Fibroblast of lung (primary cell): ENCODE measurements at regions not wholly inside any gene's neighbourhood (a gene's known extent, or its start where the extent isn't known, plus 50 kb on each side); places are given as distances from the start of the nearest gene placed in this dataset.

Source experiments
- EZH2 ChIP-seq: IDR thresholded peaks from 2 replicates; pipeline ENCODE4 v1.5.1; 2012; ENCODE audit warnings: low read length, control low read depth, mild to moderate bottlenecking; ENCODE audit errors: missing control alignments
- TF ChIP-seq, protein P1 (sequence below), 2 donors: IDR thresholded peaks in 1 of 2; conservative IDR thresholded peaks in 1 of 2; 1 replicate in 1 of 2; 2 replicates in 1 of 2; pipeline ENCODE4 v1.5.1; 2011 to 2012; ENCODE audit warnings: low read length in 2 of 2, control low read depth in 1 of 2, inconsistent platforms in 1 of 2, low read depth in 1 of 2, mild to moderate bottlenecking in 1 of 2

DNA sequence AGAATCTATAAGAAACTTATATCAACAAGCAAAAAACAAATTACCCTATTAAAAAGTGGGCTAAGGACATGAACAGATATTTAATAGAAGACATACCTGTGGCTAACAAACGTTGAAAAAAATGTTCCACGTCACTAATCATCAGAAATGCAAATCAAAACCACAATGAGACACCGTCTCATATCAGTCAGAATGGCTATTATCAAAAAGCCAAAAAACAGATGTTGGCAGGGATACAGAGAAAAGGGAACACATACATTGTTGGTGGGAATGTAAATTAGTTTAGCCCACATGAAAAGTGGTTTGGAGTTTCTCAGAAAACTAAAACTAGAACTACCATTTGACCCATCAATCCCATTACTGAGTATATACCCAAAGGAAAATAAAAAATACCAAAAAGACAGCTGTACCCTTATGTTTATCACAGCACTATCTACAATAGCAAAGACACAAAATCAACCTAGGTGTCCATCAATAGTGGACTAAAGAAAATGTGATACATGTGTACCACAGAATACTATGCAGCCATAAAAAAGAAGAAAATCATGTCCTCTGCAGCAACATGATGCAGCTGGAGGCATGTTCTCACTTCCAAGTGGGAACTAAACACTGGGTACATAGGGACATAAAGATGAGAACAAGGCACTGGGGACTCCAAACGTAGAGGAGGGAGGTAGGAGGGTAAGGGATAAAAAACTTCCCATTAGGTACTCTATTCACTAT is 83.8 kb upstream of the TMEM168 start:
- TF ChIP-seq, protein P1, sequence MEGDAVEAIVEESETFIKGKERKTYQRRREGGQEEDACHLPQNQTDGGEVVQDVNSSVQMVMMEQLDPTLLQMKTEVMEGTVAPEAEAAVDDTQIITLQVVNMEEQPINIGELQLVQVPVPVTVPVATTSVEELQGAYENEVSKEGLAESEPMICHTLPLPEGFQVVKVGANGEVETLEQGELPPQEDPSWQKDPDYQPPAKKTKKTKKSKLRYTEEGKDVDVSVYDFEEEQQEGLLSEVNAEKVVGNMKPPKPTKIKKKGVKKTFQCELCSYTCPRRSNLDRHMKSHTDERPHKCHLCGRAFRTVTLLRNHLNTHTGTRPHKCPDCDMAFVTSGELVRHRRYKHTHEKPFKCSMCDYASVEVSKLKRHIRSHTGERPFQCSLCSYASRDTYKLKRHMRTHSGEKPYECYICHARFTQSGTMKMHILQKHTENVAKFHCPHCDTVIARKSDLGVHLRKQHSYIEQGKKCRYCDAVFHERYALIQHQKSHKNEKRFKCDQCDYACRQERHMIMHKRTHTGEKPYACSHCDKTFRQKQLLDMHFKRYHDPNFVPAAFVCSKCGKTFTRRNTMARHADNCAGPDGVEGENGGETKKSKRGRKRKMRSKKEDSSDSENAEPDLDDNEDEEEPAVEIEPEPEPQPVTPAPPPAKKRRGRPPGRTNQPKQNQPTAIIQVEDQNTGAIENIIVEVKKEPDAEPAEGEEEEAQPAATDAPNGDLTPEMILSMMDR (conservative IDR thresholded peaks at IDR 0.05 in 1 of 2, IDR thresholded peaks at IDR 0.05 in 1 of 2; ENCODE audit: low read depth in 1 of 2, low read length in 2 of 2) = no peak
- no peak for TF ChIP-seq EZH2
